ENCODE measurements at regions not wholly inside any gene's neighbourhood (a gene's known extent, or its start where the extent isn't known, plus 50 kb on each side); places are given as distances from the start of the nearest gene placed in this dataset.
"Not testable (repeated sequence)": the region's sequence is repeated elsewhere in the genome, so short reads cannot be mapped to it uniquely, and the experiment has no call there.

DNA sequence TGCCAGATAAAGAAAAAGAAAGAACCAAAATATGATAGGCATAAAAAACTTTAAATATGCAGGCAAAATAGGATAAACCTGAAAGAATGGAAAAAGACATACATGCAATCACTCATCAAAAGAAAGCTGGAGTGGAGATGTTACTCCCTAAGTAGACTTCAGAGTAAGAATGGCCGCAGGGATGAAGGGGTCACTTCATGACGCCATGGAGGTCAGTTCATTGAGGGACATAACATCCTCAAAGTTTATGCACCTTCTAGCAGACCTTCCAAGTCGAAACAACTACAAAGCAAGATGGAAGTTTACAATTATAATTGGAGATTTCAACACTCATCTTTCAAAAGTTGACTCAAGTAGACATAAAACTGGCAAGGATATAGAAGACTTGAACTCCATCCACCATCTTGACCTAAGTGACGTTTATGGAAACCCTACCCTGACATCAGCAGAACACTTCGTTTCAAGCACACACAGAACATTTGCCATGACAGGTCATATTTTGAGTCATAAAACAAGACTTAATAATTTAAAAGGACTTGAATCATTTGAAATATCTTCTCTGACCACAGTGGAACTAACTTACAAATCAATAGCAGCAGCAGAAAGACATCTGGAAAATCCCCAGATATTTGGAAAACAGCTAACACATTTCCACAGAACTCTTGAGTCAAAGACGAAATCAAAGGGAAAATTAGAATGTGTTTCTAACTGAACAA, 106.0 kb upstream of the LRPAP1 start:
- no peaks in the 10 kb centered on the region for H3K36me3 ChIP-seq (ENCODE audit: control insufficient read depth, insufficient read depth, low read length)
- no peak overlapping the region for H3K27ac ChIP-seq (ENCODE audit: low read depth, low read length)
- H3K4me3 ChIP-seq (ENCODE audit: low read depth, low read length) = no peak overlapping the region
- H3K4me1 ChIP-seq (ENCODE audit: control insufficient read depth, insufficient read depth, low read length) = no peaks in the 10 kb centered on the region; the same call in 1 of the 2 replicates
- H3K27me3 ChIP-seq (ENCODE audit: control insufficient read depth, insufficient read depth, low read length) = peaks cover 3% of the 10 kb centered on the region; the same call in 1 of the 2 replicates
- no peak overlapping the region for H3K9ac ChIP-seq (ENCODE audit: low read length)
- peaks cover 11% of the 10 kb centered on the region for H3K9me3 ChIP-seq (ENCODE audit: control insufficient read depth, insufficient read depth, low read depth, low read length)

DNA sequence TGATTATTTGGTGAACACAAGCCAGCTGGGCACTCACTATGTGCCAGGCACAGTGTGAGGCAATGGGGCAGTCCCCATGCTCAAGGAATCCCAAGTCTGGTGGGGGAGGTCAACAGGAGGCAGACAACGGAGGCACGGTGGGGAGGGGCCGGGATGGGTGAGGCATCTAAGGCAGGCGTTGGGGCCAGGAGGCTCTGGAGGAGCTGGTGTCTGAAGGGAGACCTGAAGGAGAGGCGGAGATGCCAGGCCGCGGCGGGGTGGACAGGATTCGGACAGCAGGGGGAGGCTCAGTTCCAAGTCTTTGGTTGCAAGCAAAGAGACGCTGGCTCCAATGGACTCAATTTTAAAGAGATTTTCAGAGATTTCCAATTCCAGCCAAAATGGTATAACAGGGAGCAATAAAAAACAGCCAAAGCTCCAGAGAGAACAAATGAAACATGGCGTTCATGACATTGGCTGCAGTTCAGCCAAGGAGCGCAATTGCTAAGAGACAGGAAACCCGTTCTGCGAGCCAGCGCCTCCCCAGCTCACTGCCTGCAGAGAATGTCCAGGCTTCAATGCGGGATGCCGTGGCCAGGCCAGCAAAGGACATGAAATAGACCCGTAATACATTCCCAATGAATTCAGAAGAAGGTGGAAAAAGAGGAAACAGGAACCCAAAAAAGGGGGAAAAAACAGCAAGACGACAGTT, 105.2 kb upstream of the LRPAP1 start:
- Histone ChIP-seq H3K27ac (ENCODE audit: low read depth, low read length) (no peak overlapping the region), H3K4me1 (ENCODE audit: control insufficient read depth, insufficient read depth, low read length) (no peaks in the 10 kb centered on the region), H3K4me3 (ENCODE audit: low read depth, low read length) (no peak overlapping the region), H3K36me3 (ENCODE audit: control insufficient read depth, insufficient read depth, low read length) (no peaks in the 10 kb centered on the region), H3K27me3 (ENCODE audit: control insufficient read depth, insufficient read depth, low read length) (peaks cover 3% of the 10 kb centered on the region; the same call in 1 of the 2 replicates), H3K9me3 (ENCODE audit: control insufficient read depth, insufficient read depth, low read depth, low read length) (peaks cover 16% of the 10 kb centered on the region), H3K9ac (ENCODE audit: low read length) (no peak overlapping the region)

DNA sequence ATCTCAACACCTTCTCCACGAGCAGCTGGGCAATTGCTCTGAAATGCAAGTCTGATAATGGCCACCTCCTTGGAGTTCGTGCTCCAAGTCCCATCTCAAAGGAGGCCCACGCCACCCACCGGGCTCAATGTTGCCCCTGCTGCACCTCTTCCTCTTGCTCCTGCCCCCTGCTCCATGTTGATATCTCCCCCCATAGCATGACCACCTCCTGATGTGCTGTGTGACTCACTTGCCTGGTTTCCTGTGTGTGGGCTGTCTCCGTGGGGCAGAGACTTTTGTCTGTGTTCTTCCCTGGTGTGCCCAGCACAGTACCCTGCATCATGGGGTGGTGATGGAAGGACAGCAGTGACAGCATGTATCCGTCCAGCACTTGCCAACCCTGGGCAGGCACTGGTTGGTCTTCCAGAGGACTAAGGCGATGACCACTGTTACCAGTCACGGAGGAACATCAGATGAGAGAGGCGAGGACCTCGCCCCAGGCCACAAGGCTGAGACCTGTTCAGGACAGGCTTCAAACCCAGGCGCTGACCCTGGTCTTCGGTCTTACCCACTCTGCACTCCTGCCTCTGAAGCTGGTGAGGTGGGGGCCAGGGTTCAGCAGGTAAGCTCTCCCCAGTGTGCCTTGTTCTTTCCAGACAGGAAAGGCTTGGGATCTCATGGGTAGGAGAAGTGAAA, 104.6 kb upstream of the LRPAP1 start:
- Histone ChIP-seq H3K9ac (ENCODE audit: low read length) (no peak overlapping the region), H3K27ac (ENCODE audit: low read depth, low read length) (no peak overlapping the region), H3K4me3 (ENCODE audit: low read depth, low read length) (no peak overlapping the region), H3K4me1 (ENCODE audit: control insufficient read depth, insufficient read depth, low read length) (no peaks in the 10 kb centered on the region), H3K36me3 (ENCODE audit: control insufficient read depth, insufficient read depth, low read length) (no peaks in the 10 kb centered on the region), H3K27me3 (ENCODE audit: control insufficient read depth, insufficient read depth, low read length) (peaks cover 3% of the 10 kb centered on the region; the same call in 1 of the 2 replicates), H3K9me3 (ENCODE audit: control insufficient read depth, insufficient read depth, low read depth, low read length) (peaks cover 18% of the 10 kb centered on the region)

DNA sequence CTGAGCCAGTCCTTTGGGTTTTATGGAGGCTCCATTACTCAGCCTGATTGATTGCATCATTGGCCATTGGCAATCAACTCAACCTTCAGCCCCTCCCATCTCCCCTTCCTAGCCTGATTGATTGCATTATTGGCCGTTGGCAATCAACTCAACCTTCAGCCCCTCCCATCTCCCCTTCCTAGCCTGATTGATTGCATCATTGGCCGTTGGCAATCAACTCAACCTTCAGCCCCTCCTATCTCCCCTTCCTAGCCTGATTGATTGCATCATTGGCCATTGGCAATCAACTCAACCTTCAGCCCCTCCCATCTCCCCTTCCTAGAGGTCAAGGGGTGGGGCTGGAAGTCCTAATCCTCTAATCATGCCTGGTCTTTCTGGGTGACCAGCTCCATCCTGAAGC, 103.8 kb upstream of the LRPAP1 start:
- peaks cover 18% of the 10 kb centered on the region for H3K9me3 ChIP-seq (ENCODE audit: control insufficient read depth, insufficient read depth, low read depth, low read length)
- H3K27me3 ChIP-seq (ENCODE audit: control insufficient read depth, insufficient read depth, low read length); H3K9ac ChIP-seq (ENCODE audit: low read length); H3K27ac ChIP-seq (ENCODE audit: low read depth, low read length); H3K36me3 ChIP-seq (ENCODE audit: control insufficient read depth, insufficient read depth, low read length); H3K4me1 ChIP-seq (ENCODE audit: control insufficient read depth, insufficient read depth, low read length); H3K4me3 ChIP-seq (ENCODE audit: low read depth, low read length): not testable (repeated sequence)

DNA sequence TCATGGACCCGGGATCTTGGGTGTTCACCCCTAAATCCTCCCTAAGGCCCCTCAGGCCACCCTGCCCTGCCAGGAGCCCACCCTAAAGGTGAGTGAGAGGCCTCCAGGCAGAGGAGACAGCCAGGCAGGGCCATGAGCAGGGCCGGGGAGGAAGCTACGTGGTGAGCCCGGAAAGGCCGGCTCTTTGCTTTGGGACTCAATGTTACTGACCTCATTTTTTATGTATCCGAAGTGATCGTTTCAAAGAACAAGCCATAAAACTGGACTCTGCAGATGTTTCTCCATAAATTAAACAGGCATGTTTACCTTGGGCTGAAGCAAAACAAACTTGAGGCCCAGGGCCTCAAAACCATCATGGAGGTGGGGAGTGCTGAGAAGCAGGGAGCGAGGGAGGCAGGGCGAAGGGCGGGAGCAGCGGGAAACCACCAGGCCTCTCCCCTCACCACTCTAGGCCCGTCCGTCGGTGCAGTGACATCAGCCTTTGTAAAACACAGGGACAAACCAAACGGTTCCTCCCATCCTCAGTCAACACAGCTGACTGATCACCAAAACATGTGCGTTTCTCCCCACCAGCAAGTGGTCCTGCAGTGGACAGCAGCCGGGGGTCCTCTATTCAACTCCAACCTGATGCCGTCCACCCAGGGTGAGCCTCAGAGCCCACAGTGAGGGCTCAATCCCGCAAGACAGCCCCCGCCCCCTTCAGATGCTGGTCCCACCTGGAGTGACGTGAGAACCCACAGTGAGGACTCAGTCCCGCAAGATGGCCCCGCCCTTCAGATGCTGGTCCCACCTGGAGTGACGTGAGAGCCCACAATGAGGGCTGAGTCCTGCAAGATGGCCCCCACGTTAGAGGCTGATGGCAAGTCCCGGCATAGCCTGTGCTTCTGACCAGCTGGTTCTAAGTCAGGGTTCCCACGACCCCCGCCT, 102.9 kb upstream of the LRPAP1 start:
- Histone ChIP-seq H3K36me3 (ENCODE audit: control insufficient read depth, insufficient read depth, low read length) (no peaks in the 10 kb centered on the region), H3K27ac (ENCODE audit: low read depth, low read length) (no peak overlapping the region), H3K27me3 (ENCODE audit: control insufficient read depth, insufficient read depth, low read length) (peaks cover 3% of the 10 kb centered on the region; the same call in 1 of the 2 replicates), H3K4me3 (ENCODE audit: low read depth, low read length) (no peak overlapping the region), H3K4me1 (ENCODE audit: control insufficient read depth, insufficient read depth, low read length) (no peaks in the 10 kb centered on the region), H3K9ac (ENCODE audit: low read length) (no peak overlapping the region), H3K9me3 (ENCODE audit: control insufficient read depth, insufficient read depth, low read depth, low read length) (peaks cover 18% of the 10 kb centered on the region)

DNA sequence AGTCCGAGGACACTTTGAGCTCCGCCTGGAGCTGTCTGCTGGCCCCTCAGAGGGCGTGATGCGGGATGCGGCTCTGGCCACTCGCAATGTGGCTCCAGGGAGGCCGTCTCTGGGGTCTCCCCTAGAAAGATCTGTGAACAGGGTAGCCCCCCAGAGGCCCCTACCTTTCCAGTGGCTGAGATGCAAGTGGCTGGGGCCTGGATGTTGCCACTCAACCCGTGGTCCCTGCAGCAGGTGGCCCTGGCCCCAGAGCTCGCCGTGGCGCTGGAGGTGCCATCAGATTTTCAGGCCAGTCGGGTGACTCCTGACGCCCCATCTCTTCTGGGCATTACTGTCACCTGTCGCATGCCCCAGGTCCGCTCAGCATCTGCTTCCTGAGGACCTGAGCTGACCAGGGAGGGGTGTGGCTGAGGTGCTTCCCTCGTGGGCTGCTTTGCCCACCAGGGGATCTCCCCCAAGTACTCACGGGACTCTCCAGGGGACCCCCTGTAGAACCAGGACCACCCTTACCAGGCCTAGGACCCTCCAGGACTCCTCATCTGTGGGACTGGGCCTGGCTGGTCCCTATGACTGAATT, 102.1 kb upstream of the LRPAP1 start:
- Histone ChIP-seq H3K27ac (ENCODE audit: low read depth, low read length) (no peak overlapping the region), H3K27me3 (ENCODE audit: control insufficient read depth, insufficient read depth, low read length) (peaks cover 3% of the 10 kb centered on the region; the same call in 1 of the 2 replicates)

DNA sequence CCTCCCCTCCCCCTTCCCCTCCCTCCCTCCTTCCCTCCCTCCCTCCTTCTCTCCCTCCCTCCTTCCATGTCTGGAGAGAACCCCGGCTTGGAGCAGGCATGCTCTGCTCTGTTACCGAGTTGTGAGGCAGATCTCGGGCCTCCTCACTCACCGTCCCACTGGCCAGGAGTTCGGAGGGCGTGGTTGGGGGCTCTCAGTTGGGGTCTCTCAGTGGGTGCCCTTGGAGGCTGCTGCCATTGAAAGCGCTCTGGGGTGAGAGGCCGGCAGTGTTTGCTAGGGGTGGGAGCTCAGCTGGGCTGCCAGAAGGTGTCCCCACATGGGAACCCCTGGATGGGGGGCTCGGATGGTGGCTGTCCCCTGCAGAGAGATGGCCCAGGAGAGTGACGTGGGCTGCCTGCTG, 101.1 kb upstream of the LRPAP1 start:
- peaks cover 18% of the 10 kb centered on the region for H3K9me3 ChIP-seq (ENCODE audit: control insufficient read depth, insufficient read depth, low read depth, low read length)
- H3K27me3 ChIP-seq (ENCODE audit: control insufficient read depth, insufficient read depth, low read length); H3K27ac ChIP-seq (ENCODE audit: low read depth, low read length); H3K36me3 ChIP-seq (ENCODE audit: control insufficient read depth, insufficient read depth, low read length); H3K4me1 ChIP-seq (ENCODE audit: control insufficient read depth, insufficient read depth, low read length); H3K4me3 ChIP-seq (ENCODE audit: low read depth, low read length); H3K9ac ChIP-seq (ENCODE audit: low read length): not testable (repeated sequence)

More for the DNA sequence above, 102.1 kb upstream of the LRPAP1 start:
- Histone ChIP-seq H3K4me3 (ENCODE audit: low read depth, low read length) (no peak overlapping the region), H3K9ac (ENCODE audit: low read length) (no peak overlapping the region), H3K9me3 (ENCODE audit: control insufficient read depth, insufficient read depth, low read depth, low read length) (peaks cover 18% of the 10 kb centered on the region), H3K4me1 (ENCODE audit: control insufficient read depth, insufficient read depth, low read length) (no peaks in the 10 kb centered on the region), H3K36me3 (ENCODE audit: control insufficient read depth, insufficient read depth, low read length) (no peaks in the 10 kb centered on the region)

DNA sequence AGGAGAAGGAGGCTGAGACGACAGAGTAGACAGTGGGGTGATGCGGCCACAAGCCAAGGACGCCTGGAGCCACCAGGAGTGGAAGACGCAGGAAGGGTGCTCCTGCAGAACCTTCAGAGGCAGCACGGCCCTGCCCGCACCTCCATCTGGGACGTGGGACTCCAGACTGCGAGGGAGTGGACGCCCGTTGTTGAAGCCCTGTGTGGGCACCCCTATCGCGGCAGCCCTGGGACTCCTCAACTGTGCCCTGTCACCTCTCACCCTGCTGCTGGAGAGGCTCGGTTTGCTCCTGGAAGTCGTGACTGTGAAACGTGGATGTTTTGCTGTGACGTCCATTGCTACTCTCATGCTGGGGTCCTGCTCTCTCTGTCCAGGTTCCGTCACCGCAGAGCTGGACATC, 100.6 kb upstream of the LRPAP1 start:
- H3K36me3 ChIP-seq (ENCODE audit: control insufficient read depth, insufficient read depth, low read length); H3K27ac ChIP-seq (ENCODE audit: low read depth, low read length); H3K9ac ChIP-seq (ENCODE audit: low read length); H3K27me3 ChIP-seq (ENCODE audit: control insufficient read depth, insufficient read depth, low read length); H3K4me1 ChIP-seq (ENCODE audit: control insufficient read depth, insufficient read depth, low read length); H3K4me3 ChIP-seq (ENCODE audit: low read depth, low read length): not testable (repeated sequence)
- peaks cover 18% of the 10 kb centered on the region for H3K9me3 ChIP-seq (ENCODE audit: control insufficient read depth, insufficient read depth, low read depth, low read length)

DNA sequence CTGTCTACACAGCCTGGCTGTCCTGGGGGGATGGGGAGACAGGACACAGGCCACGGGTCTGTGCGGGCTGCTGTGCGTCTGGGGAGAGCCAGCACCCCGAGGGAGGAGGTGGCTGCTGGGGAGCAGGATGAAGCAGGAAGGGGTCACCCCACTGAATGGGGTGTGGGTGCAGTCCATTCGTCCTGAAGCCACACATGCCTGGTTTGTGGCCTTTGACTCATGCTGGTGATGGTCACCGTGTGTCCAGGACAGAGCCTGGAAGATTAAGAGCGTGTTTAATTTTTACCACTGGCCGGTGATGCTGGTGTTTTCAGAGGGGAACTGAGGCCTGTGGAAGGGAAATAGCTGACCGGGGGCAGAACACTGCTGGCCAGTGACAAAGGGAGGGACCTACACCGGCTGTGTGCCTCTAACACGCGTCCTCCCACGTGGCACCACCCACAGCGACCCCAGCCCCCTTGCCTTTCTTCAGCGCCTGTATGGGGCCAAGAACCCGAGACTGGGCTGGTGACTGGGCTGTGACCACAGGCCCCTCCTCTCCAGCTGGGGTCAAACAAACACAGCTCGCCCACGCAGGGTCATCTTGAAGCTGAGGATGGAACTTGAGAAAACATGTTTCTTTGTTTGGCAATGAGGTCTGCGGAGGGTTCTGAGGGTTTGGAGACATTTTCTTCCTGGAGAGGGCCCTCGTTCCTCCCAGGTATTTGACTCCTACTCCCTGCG, 99.5 kb upstream of the LRPAP1 start:
- not testable (repeated sequence) for H3K9me3 ChIP-seq (ENCODE audit: control insufficient read depth, insufficient read depth, low read depth, low read length); H3K27me3 ChIP-seq (ENCODE audit: control insufficient read depth, insufficient read depth, low read length); H3K36me3 ChIP-seq (ENCODE audit: control insufficient read depth, insufficient read depth, low read length); H3K4me3 ChIP-seq (ENCODE audit: low read depth, low read length); H3K9ac ChIP-seq (ENCODE audit: low read length); H3K4me1 ChIP-seq (ENCODE audit: control insufficient read depth, insufficient read depth, low read length); H3K27ac ChIP-seq (ENCODE audit: low read depth, low read length)

Data from HUES6 (cell line).